Brain microvascular endothelial cell (primary cell): ENCODE measurements at regions not wholly inside any gene's neighbourhood (a gene's known extent, or its start where the extent isn't known, plus 50 kb on each side); places are given as distances from the start of the nearest gene placed in this dataset.
"Not testable (repeated sequence)": the region's sequence is repeated elsewhere in the genome, so short reads cannot be mapped to it uniquely, and the experiment has no call there.

Experiments
- DNase-seq: peaks from one replicate; pipeline ENCODE4 v3.0.0-alpha.2; 2020
- H3K27ac ChIP-seq: fragments of 250-450 bp; sonication (Bioruptor Pico); 2 replicates; pipeline ENCODE4 v1.5.1; 2020; ENCODE audit warnings: mild to moderate bottlenecking, moderate library complexity
- H3K27me3 ChIP-seq: fragments of 250-450 bp; sonication (Bioruptor Pico); replicated peaks from 2 replicates; pipeline ENCODE4 v1.5.1; 2020; ENCODE audit warnings: mild to moderate bottlenecking
- H3K36me3 ChIP-seq: fragments of 250-450 bp; sonication (Bioruptor Pico); replicated peaks from 2 replicates; pipeline ENCODE4 v1.5.1; 2020; ENCODE audit warnings: mild to moderate bottlenecking
- H3K4me3 ChIP-seq: 2 replicates; pipeline ENCODE4 v1.5.1; 2011; ENCODE audit warnings: low read depth, mild to moderate bottlenecking, control low read depth, low read length, moderate library complexity
- in situ Hi-C: cut with HindIII; loops from 2 replicates; pipeline ENCODE4 v1.10.0; 2017; ENCODE audit warnings: low sequenced_read_pairs, low pct_ligation_motif_present
- TF ChIP-seq, protein P1 (sequence below): IDR thresholded peaks from 2 replicates; pipeline ENCODE4 v1.5.1; 2011; ENCODE audit warnings: low read depth, mild to moderate bottlenecking, moderate library complexity, low read length, control low read depth, inconsistent platforms; ENCODE audit errors: missing control alignments

DNA sequence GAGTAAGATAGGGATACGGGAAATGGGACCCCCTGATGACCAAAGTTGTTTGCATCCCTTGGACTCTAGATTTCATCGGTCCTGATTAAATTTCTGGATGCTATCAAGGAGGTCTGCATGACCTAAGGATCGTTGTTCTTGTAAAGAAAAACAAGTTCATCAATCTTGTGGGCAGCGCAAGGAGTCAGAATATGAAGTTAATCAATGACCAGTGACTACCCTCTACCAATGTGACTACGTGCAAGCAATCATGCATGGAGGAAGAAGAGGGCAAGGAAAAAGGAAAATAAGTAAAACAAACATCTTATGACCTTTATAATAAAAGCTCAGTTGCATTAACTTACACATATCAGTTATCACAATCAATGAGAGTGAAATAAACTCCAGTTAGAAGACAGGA lies 139.7 kb downstream of the RTP4 start:
- TF ChIP-seq, protein P1, sequence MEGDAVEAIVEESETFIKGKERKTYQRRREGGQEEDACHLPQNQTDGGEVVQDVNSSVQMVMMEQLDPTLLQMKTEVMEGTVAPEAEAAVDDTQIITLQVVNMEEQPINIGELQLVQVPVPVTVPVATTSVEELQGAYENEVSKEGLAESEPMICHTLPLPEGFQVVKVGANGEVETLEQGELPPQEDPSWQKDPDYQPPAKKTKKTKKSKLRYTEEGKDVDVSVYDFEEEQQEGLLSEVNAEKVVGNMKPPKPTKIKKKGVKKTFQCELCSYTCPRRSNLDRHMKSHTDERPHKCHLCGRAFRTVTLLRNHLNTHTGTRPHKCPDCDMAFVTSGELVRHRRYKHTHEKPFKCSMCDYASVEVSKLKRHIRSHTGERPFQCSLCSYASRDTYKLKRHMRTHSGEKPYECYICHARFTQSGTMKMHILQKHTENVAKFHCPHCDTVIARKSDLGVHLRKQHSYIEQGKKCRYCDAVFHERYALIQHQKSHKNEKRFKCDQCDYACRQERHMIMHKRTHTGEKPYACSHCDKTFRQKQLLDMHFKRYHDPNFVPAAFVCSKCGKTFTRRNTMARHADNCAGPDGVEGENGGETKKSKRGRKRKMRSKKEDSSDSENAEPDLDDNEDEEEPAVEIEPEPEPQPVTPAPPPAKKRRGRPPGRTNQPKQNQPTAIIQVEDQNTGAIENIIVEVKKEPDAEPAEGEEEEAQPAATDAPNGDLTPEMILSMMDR, result no peak
- Histone ChIP-seq H3K27ac (no peak overlapping the region), H3K27me3 (no peaks in the 10 kb centered on the region), H3K36me3 (no peaks in the 10 kb centered on the region), H3K4me3 (no peak overlapping the region)
- in situ Hi-C loops, result no loop called here
- DNase-seq, result no peak

DNA sequence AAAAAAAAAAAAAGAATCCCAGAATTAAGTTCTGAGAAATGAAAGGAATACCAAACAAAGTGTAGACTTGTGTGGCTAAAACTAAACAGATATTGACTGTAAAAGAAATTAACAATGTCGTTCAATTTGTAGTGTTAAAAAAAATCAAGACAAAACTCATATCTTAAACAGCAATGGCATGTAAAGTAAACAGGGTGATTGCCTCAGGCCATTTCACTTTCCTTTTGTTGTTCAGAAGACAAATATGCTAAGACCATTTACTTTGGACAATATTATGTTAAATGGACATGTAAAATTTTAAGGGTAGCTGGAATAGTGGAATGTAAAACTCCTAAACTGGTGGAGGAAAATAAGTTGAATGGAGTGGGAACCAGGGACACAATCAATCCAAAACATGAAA lies 139.1 kb downstream of the RTP4 start:
- in situ Hi-C loops, result no loop called here

DNA sequence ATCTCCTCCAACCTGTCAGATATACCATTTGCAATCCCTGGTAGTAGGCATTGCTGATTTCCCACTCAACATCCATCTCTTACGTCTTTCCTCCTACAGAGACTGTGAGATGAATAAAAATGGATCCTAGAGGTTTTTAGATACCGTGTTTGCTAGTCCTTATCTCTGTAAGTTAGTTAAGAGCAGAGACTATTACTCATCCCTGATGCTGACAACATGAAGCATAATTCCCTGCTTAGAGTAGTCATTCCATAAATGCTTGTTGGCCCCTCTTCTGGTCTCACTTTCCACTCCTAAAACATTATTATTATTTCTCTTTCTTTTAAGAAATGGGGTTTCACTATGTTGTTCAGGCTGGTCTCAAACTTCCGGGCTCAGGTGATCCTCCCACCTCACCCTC lies 136.2 kb downstream of the RTP4 start:
- Histone ChIP-seq H3K27ac (no peak overlapping the region), H3K27me3 (no peaks in the 10 kb centered on the region), H3K4me3 (no peak overlapping the region), H3K36me3 (no peaks in the 10 kb centered on the region)
- in situ Hi-C loops, result no loop called here
- TF ChIP-seq, protein P1, result no peak
- DNase-seq, result no peak

More for the DNA sequence above, 139.1 kb downstream of the RTP4 start:
- Histone ChIP-seq H3K4me3 (no peak overlapping the region), H3K36me3 (no peaks in the 10 kb centered on the region), H3K27me3 (no peaks in the 10 kb centered on the region), H3K27ac (no peak overlapping the region)
- no peak for DNase-seq
- TF ChIP-seq, protein P1, result no peak

DNA sequence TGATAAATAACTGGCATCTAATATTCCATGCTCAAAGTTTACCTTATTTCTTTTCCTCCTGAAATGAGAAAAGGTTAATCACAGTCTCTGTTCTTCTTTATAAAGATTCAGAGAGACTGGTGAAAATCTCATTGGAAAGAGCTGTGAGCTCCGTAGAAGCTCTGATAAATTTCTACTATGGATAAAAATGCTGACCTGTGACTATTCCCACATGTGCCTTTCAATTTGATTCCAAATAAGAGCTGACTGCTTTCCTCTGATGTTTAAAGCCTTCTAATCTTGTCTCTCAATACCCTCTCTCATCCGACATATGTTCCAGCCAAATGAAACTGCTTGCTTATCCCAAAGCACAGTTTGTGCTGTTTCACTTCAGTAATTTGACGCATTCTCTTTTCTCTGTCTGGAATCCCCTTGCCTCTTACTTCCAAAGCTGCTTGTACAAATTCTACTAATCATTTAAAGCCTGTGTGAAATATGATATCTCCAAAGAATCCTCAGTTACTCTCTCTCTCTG lies 130.1 kb downstream of the RTP4 start:
- no peaks in the 10 kb centered on the region for H3K36me3 ChIP-seq
- TF ChIP-seq, protein P1, result no peak
- H3K4me3 ChIP-seq, result no peak overlapping the region
- in situ Hi-C loops, result no loop called here
- DNase-seq, result no peak
- H3K27me3 ChIP-seq, result peaks cover 2% of the 10 kb centered on the region
- no peak overlapping the region for H3K27ac ChIP-seq

DNA sequence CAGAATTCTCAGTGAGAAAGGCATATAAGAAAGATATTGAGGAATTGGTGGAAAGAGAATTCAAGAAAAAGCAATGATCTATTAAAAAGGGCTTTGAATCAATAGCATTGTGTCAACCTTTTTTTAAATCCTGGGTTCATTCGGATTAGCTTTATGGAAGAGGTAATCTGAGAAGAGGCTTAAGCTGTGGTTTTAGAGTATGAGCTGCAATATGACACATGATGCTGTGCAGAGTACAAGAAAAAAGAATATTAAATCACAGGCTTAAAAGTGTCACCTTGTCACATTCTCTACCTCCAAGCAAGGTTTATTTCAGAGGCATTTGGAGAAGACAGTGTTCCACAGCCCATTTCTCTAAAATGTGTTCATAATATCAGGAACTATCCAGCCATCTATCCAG lies 128.9 kb downstream of the RTP4 start:
- in situ Hi-C loops, result no loop called here
- no peaks in the 10 kb centered on the region for H3K36me3 ChIP-seq
- no peak for DNase-seq
- TF ChIP-seq, protein P1, result no peak
- H3K27ac ChIP-seq, result no peak overlapping the region
- H3K27me3 ChIP-seq, result peaks cover 2% of the 10 kb centered on the region
- H3K4me3 ChIP-seq, result no peak overlapping the region

DNA sequence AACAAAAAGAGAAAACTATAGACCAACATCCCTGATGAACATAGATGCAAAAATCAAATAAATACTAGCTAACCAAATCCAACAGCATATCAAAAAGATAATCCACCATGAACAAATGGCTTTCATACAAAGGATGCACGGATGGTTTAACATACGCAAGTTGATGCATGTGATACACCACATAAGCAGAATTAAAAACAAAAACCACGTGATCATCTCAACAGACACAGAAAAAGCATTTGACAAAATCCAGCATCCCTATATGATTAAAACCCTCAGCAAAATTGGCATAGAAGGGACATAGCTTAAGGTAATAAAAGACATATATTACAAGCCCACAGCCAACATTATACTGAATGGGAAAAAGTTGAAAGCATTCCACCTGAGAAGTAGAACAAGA lies 125.9 kb downstream of the RTP4 start:
- H3K4me3 ChIP-seq, H3K27me3 ChIP-seq, H3K36me3 ChIP-seq, H3K27ac ChIP-seq, DNase-seq, in situ Hi-C loops: not testable (repeated sequence)
